HG03521 (cell line): ENCODE measurements at regions not wholly inside any gene's neighbourhood (a gene's known extent, or its start where the extent isn't known, plus 50 kb on each side); places are given as distances from the start of the nearest gene placed in this dataset.
"Not testable (repeated sequence)": the region's sequence is repeated elsewhere in the genome, so short reads cannot be mapped to it uniquely, and the experiment has no call there.

Experiments used
- ATAC-seq: cut with Tn5 transposase; IDR thresholded peaks from one replicate; pipeline ENCODE4 v1.9.1; 2021; ENCODE audit warnings: mild to moderate bottlenecking, moderate library complexity; ENCODE audit not compliant: unreplicated experiment

DNA sequence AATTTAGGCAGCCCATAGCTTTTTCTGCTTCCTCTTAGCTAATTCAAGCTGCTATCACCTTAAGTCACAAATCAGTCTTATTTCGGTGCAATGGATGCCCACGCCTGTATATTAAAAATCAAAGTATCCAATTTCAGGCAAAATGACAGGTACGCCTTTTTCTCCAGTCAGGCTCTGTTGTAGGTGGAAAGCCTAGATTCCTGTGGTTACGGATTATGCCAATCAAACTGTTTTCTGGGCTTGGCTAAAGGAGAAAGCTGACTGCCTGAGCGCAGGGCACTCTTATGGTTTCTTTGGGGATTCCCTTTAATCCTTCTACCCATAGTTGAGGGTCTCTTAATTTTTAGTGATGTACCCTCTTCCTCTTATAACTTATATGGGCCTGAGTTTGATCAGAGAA is 550.5 kb downstream of the PDHA2 start:
- ATAC-seq = no peak

DNA sequence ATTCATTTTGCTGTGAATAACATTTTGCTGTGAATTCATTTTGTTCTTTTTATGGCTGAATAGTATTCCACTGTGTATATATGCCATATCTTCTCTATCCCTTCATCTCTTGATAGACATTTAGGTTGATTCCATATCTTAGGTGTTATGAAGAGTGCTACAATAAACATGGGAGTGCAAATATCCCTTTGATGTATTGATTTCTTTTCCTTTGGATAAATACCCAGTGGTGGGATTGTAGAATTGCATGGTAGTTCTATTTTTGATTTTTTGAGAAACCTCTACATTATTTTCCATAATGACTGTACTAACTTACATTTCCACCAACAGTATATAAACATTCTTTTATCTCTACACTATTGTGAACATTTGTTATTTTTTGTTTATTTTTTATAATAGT is 555.9 kb downstream of the PDHA2 start:
- ATAC-seq = no peak

DNA sequence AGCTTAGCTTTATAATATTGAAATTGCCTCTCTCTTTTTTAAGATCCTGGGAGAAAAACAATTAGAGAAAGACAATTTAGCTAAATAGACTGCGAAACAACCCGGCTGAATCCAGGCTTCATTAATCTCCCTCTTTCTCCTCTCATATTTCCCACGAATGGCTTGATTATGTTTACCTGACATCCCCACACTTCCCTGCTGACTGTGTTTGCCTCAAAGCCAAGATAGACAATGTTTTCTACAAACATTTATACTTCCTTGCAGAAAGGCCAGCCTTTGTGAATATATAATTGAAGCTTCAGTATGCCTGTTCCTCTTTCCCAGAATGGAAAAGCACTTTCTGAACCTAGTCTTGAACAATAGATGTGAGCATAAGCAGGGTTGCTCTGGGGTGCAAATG is 566.8 kb downstream of the PDHA2 start:
- no peak for ATAC-seq

DNA sequence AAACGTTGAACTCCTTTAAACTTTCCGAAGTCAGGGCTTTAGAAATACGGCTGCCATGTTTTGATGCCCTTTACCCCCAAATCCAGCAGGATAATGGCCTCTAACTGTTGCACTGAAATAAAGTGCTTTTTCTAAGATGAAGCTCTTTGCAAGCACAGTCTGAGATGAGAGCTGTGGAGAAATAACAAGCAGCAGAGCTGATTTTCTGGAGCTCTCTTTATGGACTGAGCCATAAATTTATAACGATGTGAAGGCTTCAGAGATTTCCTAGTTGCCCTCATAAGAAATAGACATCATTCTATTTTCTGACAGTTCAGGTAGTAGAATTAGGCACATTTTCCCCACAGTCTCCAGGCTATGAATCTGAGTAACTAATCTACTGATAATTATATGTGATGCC is 567.3 kb downstream of the PDHA2 start:
- ATAC-seq = no peak

DNA sequence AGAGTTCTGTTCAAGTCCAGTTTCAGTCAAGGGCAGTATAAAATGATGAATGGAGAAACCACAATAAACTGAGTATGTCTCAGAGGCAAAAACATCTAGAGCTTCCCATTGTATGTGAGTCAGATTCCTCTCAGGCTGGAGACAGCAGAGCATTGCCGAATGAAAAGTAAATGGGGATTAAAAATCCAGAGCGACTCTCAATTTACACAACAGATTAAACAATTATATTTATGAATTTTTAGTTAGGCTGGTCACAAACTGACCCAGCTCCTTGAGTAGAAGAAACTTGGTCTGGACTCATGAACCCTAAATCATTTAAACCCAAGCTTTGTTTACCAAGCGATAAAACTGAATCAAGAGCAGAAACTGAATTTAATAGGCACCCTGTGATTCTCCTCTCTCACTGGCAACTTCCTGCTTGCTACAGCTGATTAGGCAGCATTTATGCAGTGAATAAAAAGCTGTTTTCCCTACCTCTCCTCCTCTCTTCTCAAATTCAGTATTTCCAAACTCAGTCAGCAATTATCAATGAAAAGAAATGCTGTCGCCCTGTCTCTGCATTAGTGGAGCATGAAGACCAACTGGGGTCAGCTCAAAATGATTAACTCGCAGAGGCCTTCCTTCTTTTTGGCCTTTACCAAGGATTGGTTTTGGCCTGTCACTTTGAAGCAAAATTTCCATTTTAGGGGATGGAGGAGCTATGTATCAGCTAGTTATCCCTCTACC is 568.0 kb downstream of the PDHA2 start:
- ATAC-seq = no peak

DNA sequence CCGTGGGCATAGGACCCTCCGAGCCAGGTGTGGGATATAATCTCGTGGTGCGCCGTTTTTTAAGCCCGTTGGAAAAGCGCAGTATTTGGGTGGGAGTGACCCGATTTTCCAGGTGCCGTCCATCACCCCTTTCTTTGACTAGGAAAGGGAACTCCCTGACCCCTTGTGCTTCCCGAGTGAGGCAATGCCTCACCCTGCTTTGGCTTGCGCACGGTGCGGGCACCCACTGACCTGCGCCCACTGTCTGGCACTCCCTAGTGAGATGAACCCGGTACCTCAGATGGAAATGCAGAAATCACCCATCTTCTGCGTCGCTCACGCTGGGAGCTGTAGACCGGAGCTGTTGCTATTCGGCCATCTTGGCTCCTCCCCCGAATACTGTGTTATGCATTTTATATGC is 575.0 kb downstream of the PDHA2 start:
- ATAC-seq = not testable (repeated sequence)

DNA sequence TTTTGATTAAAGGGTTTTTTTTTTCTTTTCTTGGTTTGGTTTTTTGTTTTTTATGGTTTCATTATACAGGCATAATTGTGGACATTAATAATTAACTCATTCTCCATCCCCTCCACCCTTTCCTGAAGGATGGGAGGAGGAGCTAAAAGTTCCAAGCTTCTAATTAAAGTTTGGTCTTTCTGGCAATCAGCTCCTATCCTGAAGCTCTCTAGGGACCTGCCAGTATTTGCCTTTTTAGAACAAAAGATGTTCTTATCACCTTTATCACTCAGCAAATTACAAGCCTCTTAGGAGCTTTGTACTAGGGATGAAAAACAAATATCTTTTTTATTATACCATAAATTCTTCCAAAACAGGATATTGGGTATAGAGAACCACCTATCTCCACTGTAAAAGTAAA is 589.8 kb downstream of the PDHA2 start:
- no peak for ATAC-seq

DNA sequence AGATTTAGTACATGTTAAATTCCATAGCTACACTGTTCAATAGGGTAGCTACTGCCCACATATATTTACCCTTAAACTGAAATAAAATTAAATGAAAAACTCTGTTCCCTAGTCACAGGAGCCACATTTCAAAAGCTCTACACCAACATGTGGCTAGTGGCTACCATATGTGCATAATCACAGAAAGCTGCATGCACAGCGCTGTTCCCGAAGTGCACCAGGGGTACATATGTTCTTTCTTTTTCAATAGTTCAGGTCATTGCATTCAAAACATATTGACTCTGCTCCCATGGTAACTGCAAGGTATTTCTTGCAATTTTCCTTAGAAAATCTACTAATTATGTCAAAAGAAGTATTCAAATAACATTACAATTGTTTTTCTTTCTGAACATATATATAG is 591.2 kb downstream of the PDHA2 start:
- no peak for ATAC-seq

DNA sequence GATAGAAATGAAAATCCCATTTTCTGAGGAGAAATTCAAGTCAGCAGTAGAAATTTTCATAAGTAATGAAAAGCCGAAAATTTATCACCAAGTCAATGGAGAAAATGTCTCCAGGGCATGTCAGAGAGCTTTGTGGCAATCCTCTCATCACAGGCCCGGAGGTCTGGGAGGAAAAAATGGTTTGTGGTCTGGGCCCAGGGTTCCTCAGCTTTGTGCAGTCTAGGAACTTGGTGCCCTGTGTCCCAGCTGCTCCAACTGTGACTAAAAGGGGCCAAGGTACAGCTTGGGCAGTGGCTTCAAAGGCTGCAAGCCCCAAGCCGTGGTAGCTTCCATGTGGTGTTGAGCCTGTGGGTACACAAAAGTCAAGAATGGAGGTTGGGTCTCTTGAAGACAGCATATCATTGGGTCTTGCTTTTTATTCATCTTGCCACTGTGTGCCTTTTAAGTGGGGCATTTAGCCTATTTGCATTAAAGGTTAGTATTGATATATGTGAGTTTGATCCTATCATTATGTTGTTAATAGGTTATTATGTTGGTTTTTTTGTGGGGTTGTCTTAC is 608.5 kb downstream of the PDHA2 start:
- no peak for ATAC-seq

DNA sequence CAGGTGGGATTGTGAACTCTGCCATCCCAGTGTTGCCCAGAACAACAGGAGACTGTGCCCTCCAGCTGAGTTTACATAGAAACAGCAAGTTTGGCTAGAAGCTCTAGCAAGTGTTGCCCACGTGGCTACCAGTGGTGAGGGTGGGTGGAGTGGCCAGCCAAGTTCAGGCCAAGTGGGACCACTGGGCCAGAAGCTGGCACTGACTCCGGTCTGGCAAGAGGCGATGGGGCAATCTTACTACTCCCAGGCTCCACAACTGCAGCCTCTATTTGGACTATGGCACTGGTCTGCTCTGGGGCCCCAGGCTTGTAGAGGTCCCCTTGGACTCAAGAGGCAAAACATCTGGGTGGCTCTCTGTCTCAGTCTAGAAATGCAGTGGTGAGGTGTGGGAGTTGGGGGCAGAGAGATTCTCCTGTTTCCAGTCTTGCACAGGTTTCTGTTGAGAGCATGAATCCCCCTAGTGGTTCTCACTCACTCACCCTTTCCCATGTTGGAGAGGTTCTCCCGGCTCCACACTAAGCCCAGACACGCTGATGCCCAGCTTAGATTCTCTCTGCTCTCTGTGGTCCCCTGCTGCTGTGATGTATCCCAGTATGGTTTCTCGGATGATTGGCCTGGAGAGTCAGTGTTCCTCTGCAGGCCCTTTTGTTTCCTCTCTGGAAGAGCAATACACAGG is 615.3 kb downstream of the PDHA2 start:
- ATAC-seq = no peak

DNA sequence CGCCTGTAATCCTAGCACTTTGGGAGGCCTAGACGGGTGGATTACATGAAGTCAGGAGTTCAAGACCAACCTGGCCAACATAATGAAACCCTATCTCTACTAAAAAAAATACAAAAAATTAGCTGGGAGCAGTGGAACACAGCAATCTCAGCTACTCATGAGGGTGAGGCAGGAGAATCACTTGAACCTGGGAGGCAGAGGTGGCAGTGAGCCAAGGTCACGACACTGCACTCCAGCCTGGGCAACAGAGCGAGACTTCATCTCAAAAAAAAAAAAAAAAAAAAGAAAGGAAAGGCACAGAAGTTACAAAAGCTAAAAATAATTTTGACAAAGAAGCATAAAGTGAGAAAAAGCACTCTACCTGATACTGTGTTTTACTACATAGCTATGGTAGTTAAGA is 618.1 kb downstream of the PDHA2 start:
- not testable (repeated sequence) for ATAC-seq

DNA sequence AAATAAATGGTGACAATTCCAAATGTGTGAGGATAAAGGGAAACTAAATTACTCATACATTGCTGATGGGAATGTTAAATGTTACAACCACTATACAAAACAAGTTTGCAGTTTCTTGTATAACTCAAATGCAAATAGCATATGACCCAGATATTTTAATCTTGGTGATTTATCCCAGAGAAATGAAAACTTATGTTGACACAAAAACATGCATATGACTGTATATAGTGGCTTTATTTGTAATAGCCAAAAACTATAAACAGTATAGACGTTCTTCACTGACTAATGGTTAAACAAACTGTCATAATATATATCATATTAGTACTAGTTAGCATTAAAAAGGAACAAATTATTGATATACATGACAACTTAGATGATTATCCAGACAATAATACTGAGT is 619.2 kb downstream of the PDHA2 start:
- ATAC-seq = no peak

DNA sequence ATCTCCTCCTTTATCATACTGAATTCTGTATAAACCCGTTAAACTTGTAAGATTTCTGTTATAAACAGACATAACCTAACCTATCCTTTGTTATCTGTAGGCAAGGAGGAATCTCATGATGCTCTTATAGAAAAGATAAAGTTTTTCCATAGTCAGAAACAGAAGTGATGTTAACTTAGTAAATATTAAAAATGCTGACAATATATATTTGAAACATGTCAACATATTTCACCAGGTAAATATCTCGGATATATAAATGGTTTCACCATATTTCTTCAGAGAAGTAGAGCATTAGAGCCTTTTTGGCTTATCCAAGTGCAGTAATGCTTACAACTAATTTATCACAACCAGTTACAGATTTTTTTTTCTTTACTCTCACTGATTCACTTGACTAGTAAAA is 625.9 kb downstream of the PDHA2 start:
- no peak for ATAC-seq

DNA sequence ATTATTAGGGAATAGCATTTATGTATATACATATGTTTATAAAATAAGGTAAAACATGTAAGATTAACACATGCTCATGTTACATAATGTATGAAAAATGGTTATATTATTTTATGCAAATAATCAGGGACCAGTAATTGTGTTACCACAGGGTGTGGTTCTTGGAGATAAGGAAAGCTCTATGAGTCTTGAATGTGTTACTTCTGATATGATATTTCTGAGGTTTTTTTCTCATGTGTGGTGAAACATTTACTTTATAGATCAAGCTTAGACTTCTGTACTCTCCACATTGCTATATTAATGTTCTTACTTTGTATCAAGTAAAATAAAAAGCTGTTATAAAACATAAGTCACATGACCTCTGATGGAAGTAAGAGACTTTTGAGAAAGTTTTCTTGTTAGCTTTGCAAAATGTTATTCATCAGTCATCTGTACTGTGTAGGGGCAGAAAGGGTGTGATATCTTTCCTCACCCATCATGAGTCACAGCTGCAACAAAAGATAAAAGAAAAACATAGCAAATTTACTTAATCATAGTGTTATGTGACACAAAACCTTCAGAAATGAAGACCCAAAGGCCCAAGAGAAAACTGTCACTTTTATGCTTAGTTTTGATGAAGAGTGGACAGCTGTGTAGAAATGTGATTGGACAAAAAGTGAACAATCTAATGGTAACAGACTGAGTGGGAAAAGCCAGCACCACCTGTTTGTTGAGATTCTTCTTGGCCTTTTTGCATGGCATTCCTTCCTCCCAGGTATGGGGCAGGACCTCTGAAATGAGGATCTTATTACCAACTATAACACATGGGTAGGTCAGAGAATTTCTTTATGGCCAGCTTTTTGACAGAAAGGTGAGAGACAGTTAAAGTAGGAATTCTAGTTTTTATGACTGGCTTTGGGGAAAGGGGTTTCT is 632.3 kb downstream of the PDHA2 start:
- no peak for ATAC-seq

DNA sequence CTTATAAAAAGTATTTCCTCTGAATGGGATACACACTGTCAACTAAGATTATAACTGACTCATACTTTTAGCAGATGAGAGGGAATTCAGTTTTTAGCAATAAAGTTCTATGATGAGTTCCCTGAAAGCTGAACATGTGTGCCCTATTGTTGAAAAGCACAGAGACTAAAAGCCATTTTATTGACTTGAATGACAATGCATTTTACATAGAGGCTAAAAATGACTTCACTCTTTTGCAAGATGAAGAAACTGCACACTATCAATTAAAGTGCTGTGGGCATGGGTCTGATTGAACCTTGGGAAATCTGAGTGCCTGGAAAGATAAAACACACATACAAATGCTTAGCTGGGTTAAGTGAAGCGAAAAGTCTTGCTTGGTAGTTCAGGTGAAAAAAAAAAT is 633.4 kb downstream of the PDHA2 start:
- no peak for ATAC-seq

DNA sequence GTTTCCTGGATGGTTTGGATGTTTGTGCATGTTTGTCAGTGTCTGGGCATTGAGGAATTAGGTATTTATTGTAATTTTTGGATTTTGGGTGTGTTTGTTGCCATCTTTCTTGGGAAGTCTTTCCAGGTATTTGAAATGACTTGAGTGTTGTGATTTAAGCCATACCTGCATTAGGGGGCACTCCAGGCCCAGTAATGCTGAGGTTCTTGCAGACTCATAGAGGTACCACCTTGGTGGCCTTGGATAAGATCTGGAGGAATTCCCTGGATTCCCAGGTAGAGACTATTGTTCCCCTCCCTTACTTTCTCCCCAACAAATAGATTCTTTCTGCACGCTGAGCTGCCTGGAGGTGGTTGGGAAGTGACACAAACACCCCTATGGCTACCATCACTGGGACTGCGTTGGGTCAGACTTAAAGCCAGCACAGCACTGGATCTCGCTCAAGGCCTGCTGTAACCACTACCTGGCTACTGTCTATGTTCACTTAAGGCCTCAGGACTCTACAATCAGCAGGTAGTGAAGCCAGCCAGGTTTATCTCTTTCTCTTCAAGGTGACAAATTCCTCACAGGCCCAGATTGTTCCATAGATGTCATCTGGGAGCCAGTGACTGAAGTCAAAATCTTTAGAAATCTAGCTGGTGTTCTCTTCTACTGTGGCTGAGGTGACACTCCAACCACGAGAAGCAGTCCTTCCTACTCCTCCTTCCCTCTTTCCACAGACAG is 643.6 kb downstream of the PDHA2 start:
- no peak for ATAC-seq

DNA sequence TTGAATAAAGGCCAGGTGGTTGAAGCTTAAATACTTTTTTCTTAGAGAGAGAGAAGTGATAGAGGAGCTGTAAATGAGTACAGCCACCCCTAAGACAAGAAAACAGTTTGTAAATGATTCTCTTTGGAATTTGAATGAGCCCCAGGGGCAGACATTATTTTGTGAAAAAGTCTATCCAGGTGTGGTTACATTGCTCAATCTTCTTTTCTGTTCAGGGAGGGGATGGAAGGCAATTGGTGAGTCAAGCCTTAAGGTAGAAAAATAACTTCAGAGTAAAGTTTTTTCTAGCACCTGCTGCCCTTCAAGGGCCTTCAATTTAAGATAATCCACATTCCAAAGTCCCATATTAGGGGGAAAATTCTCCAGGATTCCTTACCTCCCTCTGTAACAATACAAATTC is 646.7 kb downstream of the PDHA2 start:
- no peak for ATAC-seq

DNA sequence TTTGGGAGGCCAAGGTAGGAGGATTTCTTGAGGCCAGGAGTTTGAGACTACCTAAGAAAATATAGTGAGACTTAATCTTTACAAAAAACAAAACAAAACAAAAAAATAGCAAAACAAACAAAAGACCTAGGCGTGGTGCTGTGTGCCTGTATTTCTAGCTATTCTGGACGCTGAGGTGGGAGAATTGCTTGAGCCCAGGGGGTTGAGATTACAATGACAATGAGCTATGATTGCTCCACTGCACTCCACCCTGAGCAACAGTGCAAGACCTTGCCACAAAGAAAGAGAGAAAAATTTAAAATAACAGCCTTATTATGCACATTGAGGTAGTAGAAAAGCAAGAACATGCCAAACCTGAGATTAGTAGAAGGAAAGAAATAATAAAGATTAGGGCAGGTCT is 657.7 kb downstream of the PDHA2 start:
- no peak for ATAC-seq

DNA sequence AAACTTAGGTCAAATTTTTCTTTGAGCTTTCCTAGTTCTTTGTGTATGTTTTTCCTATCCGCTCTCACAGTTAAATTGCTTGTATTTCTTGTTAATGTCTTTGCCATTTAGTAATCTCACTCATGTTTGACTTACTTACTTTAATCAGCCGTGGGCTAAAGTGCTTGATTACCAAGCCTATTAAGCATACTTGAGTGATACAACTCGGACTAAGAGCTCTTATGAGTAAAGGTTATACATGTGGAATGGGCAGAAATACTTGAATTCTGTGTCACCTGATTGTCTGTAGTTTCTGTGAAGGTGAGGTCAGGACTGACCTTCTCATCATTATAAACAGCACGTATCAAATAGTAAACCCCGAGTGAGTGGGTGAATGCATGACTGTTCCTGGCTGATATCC is 664.5 kb downstream of the PDHA2 start:
- ATAC-seq = no peak

DNA sequence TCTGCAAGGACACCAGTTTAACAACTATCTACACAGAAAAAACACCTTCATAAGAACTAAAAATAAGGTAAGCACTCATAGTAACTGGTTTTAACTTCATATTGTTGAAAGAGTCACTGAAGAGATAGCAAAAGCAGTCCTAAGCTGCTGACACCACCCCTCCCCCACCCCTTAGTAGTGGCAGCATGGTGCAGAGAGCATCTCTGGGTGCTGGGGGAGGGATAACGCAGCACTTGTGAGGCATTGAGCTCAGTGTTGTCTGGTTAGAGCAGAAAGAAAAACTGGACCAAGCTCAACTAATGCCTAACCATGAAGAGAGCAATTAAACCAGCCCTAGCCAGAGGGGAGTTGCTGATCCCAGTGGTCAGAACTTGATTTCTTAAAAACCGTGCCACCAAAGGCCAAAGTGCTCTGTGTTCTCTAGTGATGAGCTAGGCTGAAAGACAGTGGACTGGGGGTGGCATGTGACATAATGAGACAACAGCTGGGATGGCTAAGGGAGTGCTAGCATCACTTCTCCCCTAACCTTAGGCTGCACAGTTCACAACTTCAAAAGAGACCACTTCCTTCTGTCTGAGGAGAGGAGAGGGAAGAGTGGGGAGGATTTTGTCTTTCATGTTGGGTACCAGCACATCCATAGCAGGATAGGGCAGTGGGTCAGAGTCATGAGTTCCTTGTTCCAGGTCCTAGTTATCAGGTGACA is 669.3 kb downstream of the PDHA2 start:
- no peak for ATAC-seq
